GDM1 (cell line): ENCODE measurements at regions not wholly inside any gene's neighbourhood (a gene's known extent, or its start where the extent isn't known, plus 50 kb on each side); places are given as distances from the start of the nearest gene placed in this dataset.

Experiments
- DNase-seq: peaks from one replicate; lab custom pipeline; 2025; lab: John Stamatoyannopoulos, UW

DNA sequence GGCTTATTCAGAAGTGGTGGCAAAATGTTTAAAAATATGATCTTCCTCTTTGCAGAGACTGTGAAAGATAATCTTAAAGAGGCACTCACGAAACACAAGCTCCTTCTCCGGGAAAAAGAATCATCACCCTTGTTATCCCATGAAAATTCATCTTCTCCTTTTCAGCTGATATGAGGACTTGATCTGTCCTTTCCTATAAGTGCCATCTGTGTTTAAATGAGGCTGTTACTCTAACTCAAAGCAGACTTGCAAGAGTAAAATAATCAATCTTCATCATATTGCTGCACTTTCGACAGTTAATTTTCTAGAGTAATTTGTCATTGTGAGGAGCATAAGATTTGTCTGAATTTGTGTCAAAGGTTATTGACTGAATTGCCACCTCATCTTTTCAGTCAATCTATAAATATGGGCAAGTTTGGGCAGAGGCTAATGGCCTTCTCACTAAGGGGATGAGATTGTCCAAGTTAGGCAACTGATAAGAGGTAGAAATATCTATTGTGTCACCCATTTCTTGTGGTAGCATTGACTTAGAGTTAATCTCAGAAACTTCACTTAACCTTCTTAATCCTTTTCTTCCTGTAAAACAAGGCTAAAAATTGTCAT lies 452.9 kb downstream of the GRXCR1 start:
- DNase-seq, result no peak

DNA sequence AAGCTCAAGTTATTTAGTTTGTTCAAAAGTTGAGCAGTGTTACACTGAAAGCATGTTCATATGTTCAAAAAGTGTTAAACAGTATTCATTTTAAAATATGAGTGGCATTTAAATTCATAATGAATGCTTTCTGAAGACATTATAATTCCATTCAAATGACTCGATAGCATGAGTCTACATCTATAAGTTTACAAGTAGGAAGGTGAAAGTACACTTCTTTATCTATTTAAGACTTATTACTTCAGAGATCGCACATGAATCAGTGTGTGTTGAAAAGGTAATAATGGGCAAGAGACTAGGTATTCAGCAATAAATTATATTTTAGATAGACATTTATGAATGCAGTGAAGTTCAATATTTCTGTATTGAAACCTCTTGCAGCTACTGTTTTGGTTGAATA lies 456.1 kb downstream of the GRXCR1 start:
- DNase-seq, result no peak

DNA sequence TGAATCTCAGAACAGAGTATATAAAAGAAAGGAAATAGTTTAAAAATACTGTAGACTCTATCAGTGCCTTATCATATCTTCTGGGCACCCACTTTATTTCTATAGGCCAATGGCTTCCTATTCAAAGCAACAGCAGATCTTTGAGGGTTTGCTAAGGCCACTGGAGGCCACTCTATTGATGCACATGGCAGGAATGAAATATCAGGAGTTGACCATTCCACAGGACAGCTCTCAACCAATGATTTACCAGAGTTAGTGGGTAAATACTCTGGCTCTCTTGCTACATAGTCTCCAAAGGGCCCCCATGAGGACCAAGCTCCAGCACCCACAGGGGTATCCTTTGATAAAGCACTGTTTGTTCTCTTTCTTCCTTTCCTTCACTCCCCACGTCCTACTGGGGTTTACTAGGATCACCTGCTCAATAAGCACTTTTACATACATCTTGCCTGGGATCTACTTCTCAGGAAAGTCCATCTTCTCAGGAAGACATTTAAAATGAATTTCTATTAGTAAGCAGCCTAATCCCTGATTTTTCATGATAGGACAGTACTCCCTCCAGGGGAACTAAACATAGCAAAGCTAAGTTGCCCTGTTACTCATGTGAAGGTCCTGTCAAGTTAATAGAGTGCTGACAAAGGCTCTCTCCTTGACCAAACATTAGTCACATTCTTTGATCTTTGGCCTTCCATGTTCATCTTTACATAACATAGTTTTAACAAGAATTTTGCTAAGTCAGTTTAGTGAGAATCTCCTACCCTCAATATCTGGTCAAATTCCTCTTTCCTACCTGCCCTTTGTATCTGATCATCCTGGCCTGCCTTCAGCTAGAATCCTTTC lies 459.7 kb downstream of the GRXCR1 start:
- DNase-seq, result no peak

DNA sequence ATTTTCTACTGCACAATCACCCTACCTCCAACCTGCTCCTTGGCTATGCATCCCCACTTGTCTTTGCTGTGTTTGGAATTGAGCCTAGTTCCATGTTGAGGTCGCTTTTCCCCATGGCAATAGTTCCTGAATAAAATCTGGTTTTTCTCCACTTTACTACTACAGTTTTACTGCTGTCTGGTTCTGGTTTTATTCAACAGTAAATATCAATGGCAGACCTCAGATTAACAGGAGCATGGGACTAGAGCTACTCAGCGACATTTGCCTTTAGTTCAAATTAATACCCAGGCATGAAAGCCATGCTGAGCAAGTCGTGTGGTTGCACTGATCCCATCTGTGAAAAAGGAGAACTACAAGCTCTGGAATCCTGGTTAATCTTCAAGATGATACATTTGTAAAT lies 460.3 kb downstream of the GRXCR1 start:
- DNase-seq, result no peak

DNA sequence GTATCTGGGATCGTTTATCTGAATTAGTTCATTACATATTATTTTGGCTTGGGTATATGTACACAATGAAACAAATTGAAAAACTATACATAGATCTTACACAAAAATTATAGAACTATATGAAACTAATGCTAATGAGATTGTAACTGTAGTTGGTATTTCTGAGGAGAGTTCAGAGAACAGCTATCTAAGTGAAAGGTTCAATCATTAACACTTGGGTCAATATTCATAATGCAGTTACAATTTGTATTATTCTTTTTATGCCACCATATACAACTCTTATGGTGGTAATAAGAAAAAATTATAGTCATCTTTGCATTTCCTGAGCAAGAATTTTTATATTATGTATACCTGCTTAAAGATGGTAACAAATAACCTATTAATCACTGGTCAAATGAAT lies 461.0 kb downstream of the GRXCR1 start:
- DNase-seq, result no peak

DNA sequence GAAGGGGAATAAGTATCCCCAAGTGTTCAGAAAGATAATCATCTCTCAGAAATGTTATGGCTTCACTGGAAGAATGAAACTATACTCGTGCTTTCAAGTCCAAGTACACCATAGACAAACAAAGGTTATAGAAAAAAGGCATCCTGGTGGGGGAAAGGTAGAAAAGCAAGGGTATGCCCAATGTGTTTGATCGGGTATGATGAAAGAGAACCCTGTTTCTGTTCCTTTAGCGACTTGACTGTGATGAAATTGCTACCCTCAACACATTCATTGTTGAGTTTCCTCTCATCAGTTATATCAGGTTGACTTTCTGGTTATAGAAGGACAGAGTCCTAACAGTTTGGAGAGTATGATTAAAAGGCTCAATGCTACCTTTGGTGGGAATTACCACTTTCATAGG lies 464.3 kb downstream of the GRXCR1 start:
- DNase-seq, result no peak

DNA sequence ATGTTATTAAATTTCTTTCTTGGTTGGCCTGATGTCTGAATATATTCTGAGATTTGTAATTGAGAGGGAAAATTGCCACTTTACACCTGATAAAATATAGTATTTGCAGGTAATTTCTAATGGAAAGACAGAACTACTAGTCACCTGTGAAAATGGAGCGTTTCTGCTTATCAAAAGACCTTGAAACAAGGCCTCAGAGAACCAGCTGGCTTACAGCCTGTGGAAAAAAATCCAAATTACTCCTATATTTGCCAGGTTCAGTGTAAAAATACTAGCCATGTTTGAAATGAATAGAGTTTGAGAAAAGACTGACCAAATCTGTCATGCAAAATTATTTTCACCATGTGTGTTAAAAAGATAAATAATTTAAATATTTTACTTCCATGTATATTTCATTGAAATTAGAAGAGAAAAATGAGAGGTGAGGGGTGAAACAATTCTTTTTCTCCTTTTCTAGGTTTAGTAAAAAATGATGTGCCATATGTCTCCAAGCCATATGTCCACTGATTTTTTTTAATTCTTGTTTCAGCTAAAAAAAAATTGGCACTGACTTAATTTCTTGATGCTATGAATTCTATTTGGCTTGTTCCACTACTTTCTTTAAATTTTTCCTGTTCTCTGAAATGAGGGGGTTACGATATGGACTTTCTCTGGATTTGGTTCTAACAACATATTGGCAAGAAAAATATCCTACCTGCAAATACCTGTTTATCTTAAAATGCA lies 464.9 kb downstream of the GRXCR1 start:
- no peak for DNase-seq

DNA sequence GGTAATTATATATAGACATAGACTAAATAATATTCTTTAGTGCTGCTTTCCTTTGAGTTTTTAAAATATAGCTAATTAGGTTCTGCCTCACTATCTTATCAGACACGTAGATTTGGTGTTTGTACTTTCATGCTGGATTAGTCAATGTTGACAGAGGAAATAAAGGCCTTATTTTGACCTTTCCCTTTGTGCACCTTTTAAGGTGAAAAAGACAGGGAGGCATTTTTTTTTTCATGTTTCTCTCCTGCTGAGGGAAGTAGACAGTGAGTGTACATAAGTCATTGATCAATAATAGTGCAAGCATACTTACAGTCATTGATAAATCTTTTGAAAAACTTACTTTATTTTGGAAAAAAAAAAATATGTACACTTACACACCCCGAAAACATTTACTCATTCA lies 467.8 kb downstream of the GRXCR1 start:
- DNase-seq, result no peak

DNA sequence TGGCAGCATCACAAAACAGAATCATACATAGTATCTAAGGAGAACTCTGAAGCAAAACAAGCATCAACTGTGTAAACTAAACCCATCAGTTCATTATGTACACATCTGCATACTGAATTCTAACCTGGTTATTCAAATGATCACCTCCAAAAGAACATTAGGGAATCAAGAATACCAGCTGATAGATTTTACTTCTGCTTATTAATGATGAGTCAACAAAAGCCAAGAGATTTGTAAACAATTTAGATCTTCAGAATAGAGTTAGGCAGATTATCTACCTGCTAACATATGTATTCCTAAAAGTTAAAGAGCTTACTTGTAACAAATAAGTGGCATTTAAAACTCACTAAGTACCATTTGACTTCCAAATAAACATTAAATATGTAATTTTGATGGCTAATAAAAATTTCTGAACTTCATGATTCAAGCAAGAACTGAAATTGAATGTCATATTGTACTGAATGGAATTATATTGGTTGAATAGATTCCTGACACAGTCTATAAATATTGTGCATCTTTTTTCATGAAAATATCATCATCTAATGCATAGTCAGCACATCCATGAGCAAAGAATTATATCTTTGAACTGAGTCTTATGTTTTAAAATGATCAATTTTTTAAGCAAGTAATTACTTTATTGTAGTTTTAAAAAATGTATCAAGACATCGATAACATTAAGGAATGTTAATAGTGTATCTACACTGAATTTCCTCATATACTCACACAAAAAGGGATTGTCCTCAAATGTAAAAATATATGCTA lies 470.5 kb downstream of the GRXCR1 start:
- DNase-seq, result no peak

DNA sequence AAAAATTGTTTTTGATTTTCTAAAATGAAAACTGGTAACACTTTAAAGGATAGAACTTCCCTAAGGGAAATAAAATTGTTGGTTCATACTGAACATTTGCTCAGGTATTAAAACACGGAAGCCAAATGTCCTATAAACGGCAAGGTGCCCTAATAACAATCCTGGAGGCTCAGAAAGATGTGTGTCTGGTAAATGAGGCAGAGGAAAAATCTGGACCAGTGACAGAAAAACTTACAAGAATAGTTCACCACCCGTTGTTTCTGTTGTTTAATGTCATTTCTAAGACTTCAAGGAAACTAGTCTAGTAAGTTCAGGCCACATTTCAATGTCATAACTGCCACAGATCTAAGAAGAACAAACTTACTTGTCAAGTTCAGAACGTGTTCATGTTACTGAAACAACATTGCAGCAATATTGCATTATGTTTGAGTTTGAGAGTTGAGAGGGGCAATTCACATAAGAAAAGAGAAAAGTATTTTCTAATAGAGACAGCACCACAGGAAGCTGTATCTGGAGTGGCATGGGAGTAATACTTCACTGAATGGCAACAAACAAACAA lies 476.6 kb downstream of the GRXCR1 start:
- no peak for DNase-seq

DNA sequence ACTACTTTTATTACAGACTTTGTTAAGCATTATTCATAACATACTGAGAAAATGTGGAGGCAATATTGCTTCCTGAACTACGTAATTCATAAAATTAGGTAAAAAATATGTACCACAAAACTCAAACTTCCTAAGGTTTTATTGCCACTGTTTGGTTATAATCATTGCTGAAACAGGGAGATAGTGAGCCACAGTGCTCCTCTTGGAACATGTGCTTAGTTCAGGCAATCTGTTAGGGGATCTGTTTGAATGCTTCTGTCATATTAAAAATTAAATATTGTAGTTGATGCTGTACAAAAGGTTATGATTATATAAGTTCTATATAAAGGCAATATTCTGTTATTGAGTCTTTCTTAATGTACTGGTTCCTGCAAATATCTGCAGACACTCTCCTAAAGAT lies 480.7 kb downstream of the GRXCR1 start:
- DNase-seq, result no peak

DNA sequence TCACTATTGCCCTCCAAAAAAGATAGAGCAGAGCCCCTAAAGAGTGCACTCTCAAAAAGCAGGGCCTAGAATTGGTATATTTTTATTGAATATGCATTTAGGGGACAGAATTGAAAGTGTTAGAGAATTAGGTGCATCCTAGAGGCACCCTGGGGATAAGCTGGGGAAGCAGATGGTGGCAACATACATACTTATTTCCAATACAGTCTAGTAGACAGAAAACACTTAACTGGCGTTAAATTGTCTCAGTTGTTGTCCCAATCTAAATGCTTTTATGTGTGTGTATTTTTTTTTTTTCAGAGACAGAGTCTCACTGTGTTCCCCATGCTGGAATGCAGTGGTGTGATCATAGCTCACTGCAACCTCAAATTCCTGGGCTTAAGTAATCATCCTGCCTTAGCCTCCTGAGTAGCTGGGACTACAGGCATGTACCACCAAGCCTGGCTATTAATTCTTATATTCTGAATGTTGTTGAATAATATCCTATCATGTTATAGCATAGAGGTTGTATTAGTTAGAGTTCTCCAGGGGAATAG lies 481.8 kb downstream of the GRXCR1 start:
- no peak for DNase-seq

DNA sequence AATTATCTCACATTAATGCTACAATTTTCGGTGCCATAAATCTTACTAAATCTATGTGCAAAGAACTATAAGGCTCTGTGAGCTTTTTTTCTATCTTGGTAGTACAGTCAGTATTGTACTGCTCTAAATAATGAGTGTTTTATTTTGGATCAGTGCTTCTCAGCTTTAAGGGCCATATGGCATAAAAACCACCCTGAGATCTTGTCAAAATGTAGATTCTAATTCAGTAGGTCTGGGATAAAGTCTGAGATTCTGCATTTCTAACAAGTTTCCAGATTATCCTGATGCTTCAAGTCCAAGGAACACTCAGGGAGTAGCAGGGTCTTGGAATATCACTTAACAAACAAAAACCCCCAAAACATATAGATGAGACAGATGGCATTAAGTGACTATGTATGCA lies 486.5 kb downstream of the GRXCR1 start:
- no peak for DNase-seq

DNA sequence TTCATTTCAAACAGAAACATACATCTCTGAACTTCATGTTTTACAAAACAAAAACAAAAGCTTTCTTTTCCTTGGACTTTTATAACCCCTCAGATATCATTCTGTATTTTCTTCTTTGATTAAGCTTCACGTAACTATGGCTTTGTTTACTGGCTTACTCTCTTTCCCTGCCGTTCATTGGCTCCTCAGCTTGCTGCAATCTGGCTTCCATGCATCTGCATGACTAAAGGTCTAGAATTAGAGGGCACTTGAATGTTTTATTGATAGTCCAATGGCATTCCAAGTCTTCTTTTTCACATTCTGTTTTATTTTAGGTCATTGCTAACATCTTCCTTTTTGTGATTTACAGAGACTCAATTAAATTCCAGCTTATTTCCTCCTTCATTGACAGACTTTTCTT lies 487.6 kb downstream of the GRXCR1 start:
- no peak for DNase-seq

DNA sequence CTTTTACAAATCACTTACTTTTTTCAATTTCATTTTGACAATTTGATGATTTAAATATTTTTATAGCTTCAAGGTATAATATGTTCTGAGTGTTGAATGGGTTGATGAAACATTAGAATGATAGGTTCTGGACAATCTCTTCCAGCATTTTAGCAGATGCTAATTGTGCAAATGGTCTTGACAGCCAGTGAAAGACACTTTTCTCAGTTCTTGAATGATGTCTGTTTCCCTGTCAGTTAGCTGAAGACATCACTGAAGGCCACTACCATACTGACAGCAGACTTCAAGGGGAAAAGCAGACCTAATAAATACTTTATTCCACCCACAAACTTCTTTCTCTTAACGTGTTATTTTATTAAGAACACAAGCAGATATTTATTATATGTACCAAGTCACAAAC lies 498.6 kb downstream of the GRXCR1 start:
- DNase-seq, result no peak

DNA sequence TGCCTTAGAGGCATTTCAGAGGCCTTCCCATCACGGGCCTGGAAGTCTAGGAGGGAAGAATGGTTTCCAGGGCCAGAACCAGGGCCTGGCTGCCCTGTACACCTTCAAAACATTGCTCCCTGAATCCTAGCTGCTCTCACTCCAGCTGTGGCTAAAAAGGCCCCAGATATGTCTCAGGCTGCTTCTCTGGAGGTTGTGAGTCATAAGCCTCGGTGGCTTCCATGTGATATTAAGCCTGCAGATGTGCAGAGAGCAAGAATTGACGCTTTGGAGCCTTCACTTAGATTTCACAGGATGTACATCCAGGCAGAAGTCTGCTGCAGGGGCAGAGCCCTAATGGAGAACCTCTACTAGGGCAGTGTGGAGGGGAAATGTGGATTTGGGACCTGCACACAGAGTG lies 502.5 kb downstream of the GRXCR1 start:
- DNase-seq, result no peak

DNA sequence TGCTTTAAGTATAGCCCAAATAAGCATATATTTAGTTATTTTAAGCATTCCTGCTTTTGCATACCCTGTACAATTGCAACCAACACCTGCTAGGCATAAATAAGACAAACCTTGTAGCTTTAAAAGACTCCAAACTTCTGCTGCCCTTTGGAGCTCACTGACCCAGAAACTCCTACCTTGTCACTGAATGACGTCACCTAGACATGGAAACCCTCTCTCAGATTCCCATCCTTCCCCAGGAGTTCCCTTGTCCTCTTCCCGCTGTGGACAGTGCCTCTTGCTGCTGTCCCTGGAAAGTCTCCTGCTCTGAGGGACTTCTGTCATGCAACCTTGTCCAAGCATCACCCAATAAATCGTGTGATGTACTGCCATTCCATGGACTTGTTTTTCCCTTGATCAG lies 507.2 kb downstream of the GRXCR1 start:
- DNase-seq, result no peak

DNA sequence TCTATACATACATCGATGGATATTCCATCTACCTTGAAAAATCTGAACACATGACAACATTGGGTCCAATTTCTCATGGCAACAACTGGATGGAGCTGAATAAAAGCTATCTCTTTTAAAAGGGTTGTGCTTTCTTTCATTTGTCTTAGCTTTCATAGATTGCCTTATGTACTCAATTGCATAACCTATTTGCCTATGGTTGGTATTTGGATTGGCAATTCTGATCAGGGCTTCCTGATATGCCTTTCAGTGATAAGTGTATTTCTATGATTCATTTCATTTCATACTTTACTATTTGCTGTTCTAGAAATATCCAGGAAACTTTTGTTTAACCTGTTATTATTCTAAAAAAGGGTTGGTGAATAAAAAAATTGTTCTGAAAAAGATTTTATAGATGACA lies 509.9 kb downstream of the GRXCR1 start:
- DNase-seq, result no peak

DNA sequence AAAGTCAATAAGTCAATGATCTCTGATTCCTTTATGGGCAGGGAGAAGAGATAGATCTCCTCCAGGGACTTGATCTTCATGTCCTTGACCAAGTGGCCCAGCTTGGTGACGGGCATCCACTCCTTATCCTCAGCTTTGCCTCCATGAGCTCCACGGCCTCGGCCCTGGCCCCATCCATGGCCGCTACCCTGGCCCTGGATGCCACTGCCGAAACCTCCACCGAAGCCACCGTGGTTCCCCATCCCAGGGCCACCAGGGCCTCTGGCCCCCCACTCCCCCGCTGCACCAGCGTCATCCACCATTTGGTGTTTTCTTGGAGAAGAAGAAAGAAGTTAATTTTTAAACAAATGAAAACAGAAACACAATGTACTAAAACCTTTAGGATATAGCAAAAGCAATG lies 518.1 kb downstream of the GRXCR1 start:
- DNase-seq, result no peak

DNA sequence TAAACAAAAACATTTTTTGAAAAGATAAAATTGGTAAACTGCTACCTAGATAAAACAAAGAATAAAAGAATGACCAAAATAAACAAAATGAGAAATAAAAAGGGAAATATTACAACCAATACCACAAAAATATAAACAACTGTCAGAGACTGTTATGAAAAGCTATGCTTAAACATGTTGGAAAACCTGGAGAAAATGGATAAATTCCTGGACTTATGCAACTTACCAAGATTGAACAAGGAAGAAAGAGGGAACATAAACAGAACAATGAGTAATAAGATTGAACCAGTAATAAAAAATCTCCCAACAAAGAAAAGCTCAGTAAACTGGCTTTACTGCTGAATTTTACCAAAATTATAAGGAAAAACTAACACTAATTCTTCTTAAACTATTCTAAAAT lies 518.7 kb downstream of the GRXCR1 start:
- no peak for DNase-seq

DNA sequence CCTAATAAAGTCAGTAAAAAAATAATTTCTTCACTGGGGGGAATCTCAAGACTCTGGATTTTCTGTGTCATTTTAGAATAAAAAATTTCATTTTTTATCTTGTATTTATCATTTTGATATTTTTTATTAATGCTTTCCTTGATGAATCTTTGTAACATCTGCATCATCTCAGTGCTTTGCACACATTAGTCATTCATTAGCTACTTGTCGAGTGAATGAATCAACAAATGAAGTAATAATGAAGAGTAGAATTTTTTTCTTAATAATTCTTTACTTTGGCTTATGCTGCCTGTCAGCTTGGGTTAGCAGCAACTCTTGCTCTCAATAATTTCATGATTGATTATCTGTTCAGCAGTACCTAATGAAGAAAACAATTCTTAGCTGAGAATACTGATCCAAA lies 530.8 kb downstream of the GRXCR1 start:
- no peak for DNase-seq

DNA sequence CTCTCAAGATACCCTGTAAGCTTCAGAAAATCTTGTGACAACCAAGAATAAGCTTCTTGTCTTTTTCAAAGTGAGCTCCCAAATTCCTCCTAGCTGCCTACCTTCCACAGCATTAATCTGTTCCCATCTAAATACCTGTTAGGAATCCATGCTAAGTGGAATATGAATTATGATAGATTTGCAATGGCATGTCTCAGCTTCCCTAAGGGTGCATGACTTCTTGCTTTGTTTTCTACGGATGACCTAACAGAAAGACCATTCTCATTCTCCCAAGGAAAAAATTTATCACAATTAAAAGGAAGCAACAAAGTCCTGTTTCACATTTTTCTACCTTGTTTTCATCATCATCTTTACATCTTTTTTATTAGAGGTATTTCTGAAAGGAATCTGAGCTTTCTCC lies 532.7 kb downstream of the GRXCR1 start:
- no peak for DNase-seq
